Upper lobe of left lung (tissue), 4 donors: ENCODE measurements at regions not wholly inside any gene's neighbourhood (a gene's known extent, or its start where the extent isn't known, plus 50 kb on each side); places are given as distances from the start of the nearest gene placed in this dataset.

Experiments
- POLR2A ChIP-seq, 4 donors: fragments of 450-650 bp; IDR thresholded peaks; one replicate each; pipeline ENCODE4 v1.5.1; 2016 to 2017; ENCODE audit warnings: antibody characterized with exemption in 4 of 4, mild to moderate bottlenecking in 2 of 4
- POLR2AphosphoS5 ChIP-seq, 2 donors: sonication (generic); formaldehyde crosslinking; IDR thresholded peaks; one replicate each; pipeline ENCODE4 v1.5.1; 2017; ENCODE audit warnings: antibody characterized with exemption in 2 of 2
- TF ChIP-seq, protein P1 (sequence below), 6 experiments: fragments of 450-650 bp in 4 of 6; fragments of 200-600 bp in 2 of 6; sonication (generic) in 2 of 6; IDR thresholded peaks; one replicate each; pipeline ENCODE4 v1.5.1; 2016 to 2019; ENCODE audit warnings: antibody characterized with exemption in 6 of 6

GRCh38 chr14:40806471-40806870 is 800.2 kb upstream of the LRFN5 start:
- TF ChIP-seq, protein P1, sequence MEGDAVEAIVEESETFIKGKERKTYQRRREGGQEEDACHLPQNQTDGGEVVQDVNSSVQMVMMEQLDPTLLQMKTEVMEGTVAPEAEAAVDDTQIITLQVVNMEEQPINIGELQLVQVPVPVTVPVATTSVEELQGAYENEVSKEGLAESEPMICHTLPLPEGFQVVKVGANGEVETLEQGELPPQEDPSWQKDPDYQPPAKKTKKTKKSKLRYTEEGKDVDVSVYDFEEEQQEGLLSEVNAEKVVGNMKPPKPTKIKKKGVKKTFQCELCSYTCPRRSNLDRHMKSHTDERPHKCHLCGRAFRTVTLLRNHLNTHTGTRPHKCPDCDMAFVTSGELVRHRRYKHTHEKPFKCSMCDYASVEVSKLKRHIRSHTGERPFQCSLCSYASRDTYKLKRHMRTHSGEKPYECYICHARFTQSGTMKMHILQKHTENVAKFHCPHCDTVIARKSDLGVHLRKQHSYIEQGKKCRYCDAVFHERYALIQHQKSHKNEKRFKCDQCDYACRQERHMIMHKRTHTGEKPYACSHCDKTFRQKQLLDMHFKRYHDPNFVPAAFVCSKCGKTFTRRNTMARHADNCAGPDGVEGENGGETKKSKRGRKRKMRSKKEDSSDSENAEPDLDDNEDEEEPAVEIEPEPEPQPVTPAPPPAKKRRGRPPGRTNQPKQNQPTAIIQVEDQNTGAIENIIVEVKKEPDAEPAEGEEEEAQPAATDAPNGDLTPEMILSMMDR (IDR thresholded peaks at IDR 0.05), result no peak
- TF ChIP-seq POLR2A (IDR thresholded peaks at IDR 0.05), result no peak
- no peak for TF ChIP-seq POLR2AphosphoS5 (IDR thresholded peaks at IDR 0.05)
